Lower lobe of right lung (tissue), 2 donors: ENCODE measurements at regions not wholly inside any gene's neighbourhood (a gene's known extent, or its start where the extent isn't known, plus 50 kb on each side); places are given as distances from the start of the nearest gene placed in this dataset.
"Not testable (repeated sequence)": the region's sequence is repeated elsewhere in the genome, so short reads cannot be mapped to it uniquely, and the experiment has no call there.

ENCODE experiments used
- ATAC-seq, 2 donors: fragments of 200-7000 bp; cut with Tn5 transposase; one replicate each; pipeline ENCODE4 v1.9.1; 2020 to 2022; ENCODE audit warnings: mild to moderate bottlenecking in 2 of 2, moderate library complexity in 2 of 2
- DNase-seq: peaks from one replicate; pipeline ENCODE4 v3.0.0-alpha.2; 2020
- H3K27ac ChIP-seq: fragments of 200-600 bp; one replicate; pipeline ENCODE4 v1.8.0; 2022
- H3K27me3 ChIP-seq: fragments of 200-600 bp; one replicate; pipeline ENCODE4 v1.8.0; 2022; ENCODE audit warnings: low read depth
- H3K36me3 ChIP-seq: fragments of 200-600 bp; one replicate; pipeline ENCODE4 v1.8.0; 2022; ENCODE audit warnings: mild to moderate bottlenecking
- H3K4me1 ChIP-seq: fragments of 200-600 bp; one replicate; pipeline ENCODE4 v1.8.0; 2022
- H3K4me3 ChIP-seq: fragments of 200-600 bp; one replicate; pipeline ENCODE4 v1.8.0; 2022; ENCODE audit warnings: mild to moderate bottlenecking
- H3K9me3 ChIP-seq: fragments of 200-600 bp; one replicate; pipeline ENCODE4 v1.8.0; 2022
- intact Hi-C: fragments of 100-400 bp; cut with DNase I; formaldehyde crosslinking; loops from one replicate; pipeline ENCODE4 v1.11.0; 2022
- TF ChIP-seq, protein P1 (sequence below): fragments of 200-600 bp; IDR thresholded peaks from one replicate; pipeline ENCODE4 v1.8.0; 2022; ENCODE audit warnings: antibody characterized with exemption, mild to moderate bottlenecking
- donor health status: DM: no; HTN: yes; CAD: no; lungs with severe emphysema.

DNA sequence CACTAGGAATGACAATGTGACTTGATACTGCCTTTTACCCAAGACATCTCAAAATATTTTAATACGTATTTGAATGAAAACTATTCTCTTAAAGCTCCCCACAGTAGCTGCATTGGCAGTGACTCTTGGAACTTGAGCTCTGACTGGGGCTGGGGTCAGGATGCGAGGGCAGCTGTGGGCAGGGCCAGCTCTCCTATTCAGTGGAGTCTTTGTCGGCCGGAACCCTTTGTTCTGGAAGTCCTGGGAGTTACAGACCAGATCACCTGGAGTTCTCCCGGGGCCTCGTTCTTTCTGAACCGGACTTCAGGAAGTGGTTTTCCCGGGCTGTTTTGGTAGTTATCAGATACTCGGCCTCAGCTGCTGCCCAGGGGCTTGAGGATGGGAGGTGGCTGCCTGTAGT, 84.9 kb downstream of the NPIPB11 start:
- intact Hi-C loops: no loop called here
- no peak overlapping the region for H3K27ac ChIP-seq
- TF ChIP-seq, protein P1, sequence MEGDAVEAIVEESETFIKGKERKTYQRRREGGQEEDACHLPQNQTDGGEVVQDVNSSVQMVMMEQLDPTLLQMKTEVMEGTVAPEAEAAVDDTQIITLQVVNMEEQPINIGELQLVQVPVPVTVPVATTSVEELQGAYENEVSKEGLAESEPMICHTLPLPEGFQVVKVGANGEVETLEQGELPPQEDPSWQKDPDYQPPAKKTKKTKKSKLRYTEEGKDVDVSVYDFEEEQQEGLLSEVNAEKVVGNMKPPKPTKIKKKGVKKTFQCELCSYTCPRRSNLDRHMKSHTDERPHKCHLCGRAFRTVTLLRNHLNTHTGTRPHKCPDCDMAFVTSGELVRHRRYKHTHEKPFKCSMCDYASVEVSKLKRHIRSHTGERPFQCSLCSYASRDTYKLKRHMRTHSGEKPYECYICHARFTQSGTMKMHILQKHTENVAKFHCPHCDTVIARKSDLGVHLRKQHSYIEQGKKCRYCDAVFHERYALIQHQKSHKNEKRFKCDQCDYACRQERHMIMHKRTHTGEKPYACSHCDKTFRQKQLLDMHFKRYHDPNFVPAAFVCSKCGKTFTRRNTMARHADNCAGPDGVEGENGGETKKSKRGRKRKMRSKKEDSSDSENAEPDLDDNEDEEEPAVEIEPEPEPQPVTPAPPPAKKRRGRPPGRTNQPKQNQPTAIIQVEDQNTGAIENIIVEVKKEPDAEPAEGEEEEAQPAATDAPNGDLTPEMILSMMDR: no peak
- no peaks in the 10 kb centered on the region for H3K27me3 ChIP-seq
- no peak for ATAC-seq
- H3K4me1 ChIP-seq: peaks cover 8% of the 10 kb centered on the region
- no peak for DNase-seq
- H3K4me3 ChIP-seq: no peak overlapping the region
- H3K9me3 ChIP-seq: no peaks in the 10 kb centered on the region
- no peaks in the 10 kb centered on the region for H3K36me3 ChIP-seq

GRCh38 chr16:29321000-29321393, 85.5 kb downstream of the NPIPB11 start:
- Histone ChIP-seq H3K27ac (no peak overlapping the region), H3K27me3 (no peaks in the 10 kb centered on the region), H3K36me3 (no peaks in the 10 kb centered on the region), H3K4me3 (no peak overlapping the region), H3K4me1 (peaks cover 8% of the 10 kb centered on the region), H3K9me3 (no peaks in the 10 kb centered on the region)
- DNase-seq (no peak), ATAC-seq (no peak)
- TF ChIP-seq, protein P1: no peak
- intact Hi-C loops: no loop called here

GRCh38 chr16:29320274-29320999, 86.1 kb downstream of the NPIPB11 start:
- no peak overlapping the region for H3K4me3 ChIP-seq
- no peaks in the 10 kb centered on the region for H3K36me3 ChIP-seq
- intact Hi-C loops: no loop called here
- H3K27me3 ChIP-seq: no peaks in the 10 kb centered on the region
- H3K4me1 ChIP-seq: peaks cover 8% of the 10 kb centered on the region
- DNase-seq: no peak
- TF ChIP-seq, protein P1: no peak
- no peaks in the 10 kb centered on the region for H3K9me3 ChIP-seq
- H3K27ac ChIP-seq: no peak overlapping the region
- ATAC-seq: no peak

DNA sequence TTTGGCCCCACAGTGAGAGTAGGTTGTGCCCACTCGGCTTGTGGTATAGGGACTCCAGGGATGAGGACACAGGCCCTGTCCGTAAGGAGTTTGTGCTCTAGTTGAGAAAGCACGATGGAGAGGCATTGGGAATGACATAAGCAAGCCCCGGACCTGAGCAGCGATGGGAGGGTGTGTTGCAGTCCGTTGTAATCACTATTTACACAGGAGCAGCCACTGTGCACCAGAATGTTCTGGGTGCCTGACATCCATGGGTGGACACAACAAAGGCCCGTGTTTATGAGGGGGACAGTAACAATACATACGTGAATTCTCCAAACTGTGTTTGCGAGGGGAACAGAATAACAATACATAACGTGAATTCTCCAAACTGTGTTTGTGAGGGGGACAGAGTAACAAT, 86.8 kb downstream of the NPIPB11 start:
- no peak overlapping the region for H3K27ac ChIP-seq
- H3K27me3 ChIP-seq: no peaks in the 10 kb centered on the region
- ATAC-seq: no peak
- H3K4me3 ChIP-seq: no peak overlapping the region
- intact Hi-C loops: no loop called here
- no peak for DNase-seq
- no peaks in the 10 kb centered on the region for H3K9me3 ChIP-seq
- TF ChIP-seq, protein P1: no peak
- peaks cover 8% of the 10 kb centered on the region for H3K4me1 ChIP-seq
- no peaks in the 10 kb centered on the region for H3K36me3 ChIP-seq

DNA sequence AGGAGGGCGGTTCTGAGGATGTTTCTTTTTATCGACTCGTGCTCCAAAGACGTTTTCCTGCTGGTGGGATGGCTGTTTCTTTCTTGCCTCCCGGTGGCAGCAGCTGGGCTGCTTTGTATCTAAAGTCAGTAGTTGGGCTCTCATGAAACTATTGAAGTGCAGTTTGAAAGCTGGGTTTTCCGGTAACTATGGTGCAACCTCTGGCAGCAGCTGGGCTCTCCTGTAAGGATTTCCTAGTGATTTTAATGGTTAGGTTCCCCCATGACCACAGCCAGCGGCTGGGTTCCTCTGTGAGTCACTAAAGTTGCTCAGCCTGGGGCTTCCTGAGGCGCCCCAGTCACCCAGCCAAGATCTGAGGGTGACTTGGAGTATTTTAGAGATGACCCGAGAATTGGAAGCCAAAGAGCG, 87.9 kb downstream of the NPIPB11 start:
- H3K27ac ChIP-seq, DNase-seq, H3K27me3 ChIP-seq, intact Hi-C loops, H3K36me3 ChIP-seq, H3K4me1 ChIP-seq, H3K9me3 ChIP-seq, H3K4me3 ChIP-seq: not testable (repeated sequence)
- peak; percentile 68 to 88 for ATAC-seq

DNA sequence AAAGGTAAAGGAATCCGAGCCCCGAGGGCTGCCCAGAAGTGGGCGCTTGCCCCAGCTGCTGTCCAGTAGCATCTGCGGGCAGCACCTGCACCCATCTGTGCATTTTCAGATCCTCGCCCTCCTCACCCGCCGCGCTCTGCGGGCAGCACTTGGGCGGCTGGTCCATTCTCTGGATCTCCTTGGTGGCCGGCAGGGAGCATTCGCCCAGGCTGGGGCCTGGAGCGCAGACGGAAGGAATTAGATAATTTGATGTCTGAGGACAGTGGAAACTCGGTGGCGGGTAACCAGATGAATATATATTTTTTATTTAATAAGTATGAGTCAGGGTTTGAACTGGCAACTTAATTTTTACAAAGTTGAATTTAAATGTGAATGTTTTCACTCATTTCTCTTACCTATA, 88.5 kb downstream of the NPIPB11 start:
- intact Hi-C loops: no loop called here
- peaks cover 8% of the 10 kb centered on the region for H3K4me1 ChIP-seq
- H3K9me3 ChIP-seq: no peaks in the 10 kb centered on the region
- DNase-seq (no peak), ATAC-seq (peak in 1 of 2 donors; percentile 34)
- no peak overlapping the region for H3K4me3 ChIP-seq
- no peak overlapping the region for H3K27ac ChIP-seq
- H3K36me3 ChIP-seq: no peaks in the 10 kb centered on the region
- TF ChIP-seq, protein P1: peak; percentile 52
- H3K27me3 ChIP-seq: no peaks in the 10 kb centered on the region
